ENCODE measurements at regions not wholly inside any gene's neighbourhood (a gene's known extent, or its start where the extent isn't known, plus 50 kb on each side); places are given as distances from the start of the nearest gene placed in this dataset.

DNA sequence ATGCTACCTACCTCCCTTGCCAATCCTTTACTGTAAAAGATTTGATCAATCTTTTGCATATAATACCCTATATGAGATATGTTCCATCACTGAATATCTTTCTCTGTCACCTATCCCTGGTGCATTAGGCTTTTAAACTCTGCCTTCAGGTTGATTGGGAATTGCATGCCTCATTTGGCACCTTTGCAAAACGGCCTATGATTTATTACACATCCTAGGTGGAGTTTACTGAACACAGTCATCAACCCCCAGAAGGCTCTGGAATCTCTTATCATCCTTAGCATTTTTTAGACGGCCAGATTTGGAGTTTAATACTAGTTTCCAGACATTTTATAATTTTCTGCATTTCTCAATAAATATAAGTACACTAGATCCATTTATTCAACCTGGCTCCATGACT is 448.4 kb upstream of the SLC10A2 start:
- Histone ChIP-seq H3K36me3 (replicated peaks; ENCODE audit: low read depth, low read length) (no peaks in the 10 kb centered on the region), H3K27me3 (ENCODE audit: low read depth, low read length) (no peaks in the 10 kb centered on the region), H3K9me3 (ENCODE audit: insufficient read depth, low read length) (no peaks in the 10 kb centered on the region), H3K4me3 (ENCODE audit: low read length) (no peak overlapping the region), H4K20me1 (ENCODE audit: insufficient read depth, low read length) (no peaks in the 10 kb centered on the region), H3K79me2 (ENCODE audit: low read length) (no peaks in the 10 kb centered on the region), H2AFZ (ENCODE audit: low read depth, low read length) (no peak overlapping the region), H3K4me2 (ENCODE audit: low read length) (no peak overlapping the region), H3K4me1 (ENCODE audit: low read length) (peaks cover 10% of the 10 kb centered on the region), H3K9ac (ENCODE audit: low read length) (no peak overlapping the region), H3K27ac (ENCODE audit: low read length) (no peak overlapping the region)
- no peak for TF ChIP-seq EZH2phosphoT487 (IDR thresholded peaks at IDR 0.05; ENCODE audit: low read depth)
- no peak for TF ChIP-seq CTCF (IDR thresholded peaks at IDR 0.05; ENCODE audit: low read depth, low read length)

- no peaks in the 10 kb centered on the region for H3K36me3 ChIP-seq (replicated peaks; ENCODE audit: low read depth, low read length)
- no peaks in the 10 kb centered on the region for H3K79me2 ChIP-seq (ENCODE audit: low read length)
- no peak overlapping the region for H3K4me3 ChIP-seq (ENCODE audit: low read length)
- H3K9ac ChIP-seq (ENCODE audit: low read length) = no peak overlapping the region
- TF ChIP-seq CTCF (IDR thresholded peaks at IDR 0.05; ENCODE audit: low read depth, low read length) = no peak
- no peak for TF ChIP-seq EZH2phosphoT487 (IDR thresholded peaks at IDR 0.05; ENCODE audit: low read depth)
- H2AFZ ChIP-seq (ENCODE audit: low read depth, low read length) = no peak overlapping the region
- H4K20me1 ChIP-seq (ENCODE audit: insufficient read depth, low read length) = no peaks in the 10 kb centered on the region
- H3K4me1 ChIP-seq (ENCODE audit: low read length) = peaks cover 10% of the 10 kb centered on the region
- H3K27me3 ChIP-seq (ENCODE audit: low read depth, low read length) = no peaks in the 10 kb centered on the region
- no peak overlapping the region for H3K4me2 ChIP-seq (ENCODE audit: low read length)
- no peak overlapping the region for H3K27ac ChIP-seq (ENCODE audit: low read length)
- no peaks in the 10 kb centered on the region for H3K9me3 ChIP-seq (ENCODE audit: insufficient read depth, low read length)
Measured at GRCh38 chr13:103514188-103514587, 448.0 kb upstream of the SLC10A2 start.

- TF ChIP-seq CTCF (IDR thresholded peaks at IDR 0.05; ENCODE audit: low read depth, low read length) = no peak
- no peak for TF ChIP-seq EZH2phosphoT487 (IDR thresholded peaks at IDR 0.05; ENCODE audit: low read depth)
Measured at GRCh38 chr13:103510007-103510535, 443.9 kb upstream of the SLC10A2 start.

DNA sequence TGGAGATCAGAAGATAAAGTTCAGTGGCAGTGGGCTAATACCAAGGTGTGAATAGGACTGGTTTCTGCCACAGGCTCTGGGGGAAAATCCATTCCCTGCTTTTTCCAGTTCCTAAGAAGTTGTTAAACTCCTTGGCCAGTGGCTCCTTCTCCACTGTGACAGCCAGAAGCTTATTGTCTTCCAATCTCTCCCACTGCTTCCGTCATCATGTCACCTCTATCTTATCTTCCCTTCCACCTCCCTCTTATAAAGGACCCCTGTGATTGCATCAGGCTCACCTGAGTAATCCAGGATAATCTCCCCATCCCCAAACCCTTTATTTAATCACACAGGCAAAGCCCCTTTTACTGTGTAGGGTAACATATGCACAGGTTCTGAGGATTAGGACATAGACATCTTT is 431.2 kb upstream of the SLC10A2 start:
- Histone ChIP-seq H3K9me3 (ENCODE audit: insufficient read depth, low read length) (no peaks in the 10 kb centered on the region), H3K4me3 (ENCODE audit: low read length) (no peak overlapping the region), H3K4me2 (ENCODE audit: low read length) (no peak overlapping the region), H4K20me1 (ENCODE audit: insufficient read depth, low read length) (no peaks in the 10 kb centered on the region), H3K27ac (ENCODE audit: low read length) (no peak overlapping the region), H3K27me3 (ENCODE audit: low read depth, low read length) (no peaks in the 10 kb centered on the region), H3K79me2 (ENCODE audit: low read length) (no peaks in the 10 kb centered on the region), H3K4me1 (ENCODE audit: low read length) (no peaks in the 10 kb centered on the region), H2AFZ (ENCODE audit: low read depth, low read length) (no peak overlapping the region), H3K36me3 (replicated peaks; ENCODE audit: low read depth, low read length) (no peaks in the 10 kb centered on the region), H3K9ac (ENCODE audit: low read length) (no peak overlapping the region)
- TF ChIP-seq CTCF (IDR thresholded peaks at IDR 0.05; ENCODE audit: low read depth, low read length) = no peak

More at GRCh38 chr13:103510007-103510535, 443.9 kb upstream of the SLC10A2 start:
- Histone ChIP-seq H3K4me1 (ENCODE audit: low read length) (no peaks in the 10 kb centered on the region), H3K4me3 (ENCODE audit: low read length) (no peak overlapping the region), H4K20me1 (ENCODE audit: insufficient read depth, low read length) (no peaks in the 10 kb centered on the region), H3K4me2 (ENCODE audit: low read length) (no peak overlapping the region), H3K9me3 (ENCODE audit: insufficient read depth, low read length) (no peaks in the 10 kb centered on the region), H2AFZ (ENCODE audit: low read depth, low read length) (no peak overlapping the region), H3K36me3 (replicated peaks; ENCODE audit: low read depth, low read length) (no peaks in the 10 kb centered on the region), H3K9ac (ENCODE audit: low read length) (no peak overlapping the region), H3K27me3 (ENCODE audit: low read depth, low read length) (no peaks in the 10 kb centered on the region), H3K27ac (ENCODE audit: low read length) (no peak overlapping the region), H3K79me2 (ENCODE audit: low read length) (no peaks in the 10 kb centered on the region)

Data from OCI-LY3 (cell line).